A172 (cell line): ENCODE measurements at regions not wholly inside any gene's neighbourhood (a gene's known extent, or its start where the extent isn't known, plus 50 kb on each side); places are given as distances from the start of the nearest gene placed in this dataset.
"Not testable (repeated sequence)": the region's sequence is repeated elsewhere in the genome, so short reads cannot be mapped to it uniquely, and the experiment has no call there.

Source experiments
- DNase-seq: peaks from one replicate; pipeline ENCODE4 v3.0.0-alpha.2; 2015; ENCODE audit warnings: low spot score

GRCh38 chr4:84126061-84126787, 372.9 kb downstream of the NKX6-1 start:
- no peak for DNase-seq

- no peak for DNase-seq
Measured at GRCh38 chr4:84110040-84110439, 389.1 kb downstream of the NKX6-1 start.

GRCh38 chr4:84101653-84102625, 397.2 kb downstream of the NKX6-1 start:
- DNase-seq: not testable (repeated sequence)

DNA sequence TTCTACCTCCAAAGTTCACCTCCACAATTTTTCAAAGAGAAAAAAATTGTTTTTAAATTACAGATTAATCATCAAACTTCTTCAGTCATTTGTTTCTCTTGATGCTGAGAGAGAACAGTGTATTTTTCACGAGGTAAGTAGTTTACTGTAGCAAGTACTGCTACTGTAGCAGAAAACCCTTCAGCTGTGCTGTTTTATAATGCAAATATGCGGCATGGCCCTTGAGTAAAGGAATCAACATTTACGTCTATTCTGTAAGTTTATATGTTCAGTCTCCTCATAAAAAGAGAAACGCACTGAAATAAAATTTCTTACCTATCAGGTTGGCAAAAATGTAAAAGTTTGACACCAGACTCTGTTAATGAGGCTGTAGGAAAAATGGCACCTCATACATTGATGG, 399.0 kb downstream of the NKX6-1 start:
- no peak for DNase-seq

DNA sequence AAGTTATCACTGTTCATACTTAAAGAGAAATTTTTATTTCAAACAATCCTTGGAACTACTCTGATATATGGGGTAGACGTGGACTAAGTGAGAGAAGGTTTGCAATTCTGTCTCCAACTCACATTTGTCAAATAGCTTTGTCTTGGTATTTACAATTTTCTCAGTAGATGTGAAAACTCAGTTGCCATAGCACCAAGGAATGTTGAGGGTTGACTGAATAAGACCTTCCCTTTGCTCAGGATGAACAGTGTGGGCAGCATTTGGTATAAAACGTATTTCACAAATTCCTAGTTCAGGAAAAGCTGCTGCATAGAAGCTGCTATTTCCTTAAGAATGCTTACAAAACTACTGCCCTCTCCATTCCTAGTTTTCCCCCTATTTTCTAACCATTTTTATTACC, 399.5 kb downstream of the NKX6-1 start:
- no peak for DNase-seq

- DNase-seq: no peak
Measured at GRCh38 chr4:84091266-84091665, 407.8 kb downstream of the NKX6-1 start.

DNA sequence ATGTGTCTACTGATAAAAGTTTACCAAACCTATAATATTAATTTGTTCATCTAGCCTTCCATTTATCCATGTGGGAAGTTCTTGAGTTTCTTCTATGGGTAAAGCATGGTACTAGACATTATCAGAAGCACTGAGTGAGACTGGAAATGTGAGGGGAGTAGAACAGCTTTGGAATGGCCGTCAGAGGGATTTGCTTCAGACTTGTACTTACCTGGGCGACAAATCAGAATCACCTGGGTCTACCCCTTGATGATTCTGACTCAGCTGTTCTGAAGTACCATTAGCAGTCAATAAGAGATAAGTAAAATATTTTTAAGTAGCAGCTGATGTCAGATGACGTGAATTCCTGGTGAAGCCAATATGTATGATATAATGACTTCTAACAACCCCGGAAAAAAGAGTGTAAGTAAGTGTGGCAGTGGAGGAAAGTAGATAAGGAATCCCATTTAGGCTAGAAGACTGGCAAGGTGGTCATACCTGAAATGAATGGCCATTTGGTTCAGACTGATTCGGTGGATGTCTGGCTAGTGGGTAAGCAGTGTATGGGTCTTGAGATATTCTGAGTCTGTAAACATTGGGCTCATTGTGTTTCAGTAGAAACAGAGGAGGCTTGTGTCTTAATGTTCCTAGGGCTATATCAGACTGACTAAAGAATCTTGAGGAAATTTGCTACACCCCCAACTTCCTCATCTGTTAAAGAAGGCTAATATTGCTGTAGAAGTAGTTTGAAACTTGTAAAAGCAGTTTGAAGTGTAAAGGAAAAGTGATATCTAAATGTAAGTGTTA, 409.2 kb downstream of the NKX6-1 start:
- no peak for DNase-seq

DNA sequence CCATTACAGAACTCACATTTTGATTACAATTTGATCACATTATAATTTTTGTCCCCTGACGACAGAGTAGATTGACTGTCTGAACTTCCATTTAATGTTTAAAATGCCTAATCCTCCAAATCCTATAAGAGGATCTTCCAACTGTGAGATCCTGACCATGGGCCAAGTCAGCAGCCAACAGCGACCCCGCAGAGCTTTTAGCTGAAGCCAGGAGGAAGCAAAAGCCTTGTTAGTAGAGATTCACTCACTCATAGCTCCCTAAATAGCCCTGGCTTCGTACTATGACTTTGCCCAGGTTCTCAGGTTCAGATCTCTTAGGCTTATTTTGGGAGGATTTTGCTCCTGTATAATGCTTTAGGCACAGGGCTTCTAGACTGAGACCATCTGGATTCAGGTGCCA, 413.1 kb downstream of the NKX6-1 start:
- DNase-seq: no peak

DNA sequence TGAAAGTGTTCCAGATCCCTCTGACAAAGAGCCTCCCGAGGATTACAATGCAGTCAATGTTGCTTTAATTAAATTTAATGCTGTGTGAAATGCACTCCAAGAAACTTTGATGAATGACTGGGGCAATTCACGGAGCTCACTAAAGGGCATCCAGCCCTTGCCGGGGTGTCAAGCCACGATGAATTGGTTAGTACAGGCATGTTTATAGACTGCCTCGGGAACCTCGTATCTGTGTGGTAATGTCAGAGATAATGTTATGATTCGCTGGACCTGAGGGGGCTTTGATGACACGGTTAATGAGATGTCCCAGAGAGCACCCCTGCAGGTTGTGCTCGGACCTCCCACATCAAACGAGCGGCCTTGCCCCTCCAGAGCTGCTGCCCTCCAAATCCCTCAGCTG, 428.8 kb downstream of the NKX6-1 start:
- DNase-seq: no peak

DNA sequence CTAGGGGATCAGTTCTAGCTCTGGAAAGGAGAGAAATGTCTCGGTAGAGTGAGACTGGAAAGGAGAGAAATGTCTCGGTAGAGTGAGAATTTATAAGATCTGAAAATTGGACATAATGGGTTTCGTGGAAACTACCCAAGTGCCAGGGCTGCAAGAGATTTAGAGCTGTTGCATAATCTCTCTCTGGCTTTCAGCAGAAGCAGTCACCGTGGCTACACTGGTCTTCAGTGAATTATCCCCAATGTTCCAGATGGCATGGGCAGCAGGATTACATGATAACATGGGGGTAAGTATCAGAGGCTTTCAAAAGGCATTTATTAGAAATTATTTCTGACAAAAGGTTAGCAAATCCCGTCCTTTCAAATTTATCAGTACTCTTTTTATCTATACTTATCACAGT, 435.5 kb downstream of the NKX6-1 start:
- DNase-seq: no peak

DNA sequence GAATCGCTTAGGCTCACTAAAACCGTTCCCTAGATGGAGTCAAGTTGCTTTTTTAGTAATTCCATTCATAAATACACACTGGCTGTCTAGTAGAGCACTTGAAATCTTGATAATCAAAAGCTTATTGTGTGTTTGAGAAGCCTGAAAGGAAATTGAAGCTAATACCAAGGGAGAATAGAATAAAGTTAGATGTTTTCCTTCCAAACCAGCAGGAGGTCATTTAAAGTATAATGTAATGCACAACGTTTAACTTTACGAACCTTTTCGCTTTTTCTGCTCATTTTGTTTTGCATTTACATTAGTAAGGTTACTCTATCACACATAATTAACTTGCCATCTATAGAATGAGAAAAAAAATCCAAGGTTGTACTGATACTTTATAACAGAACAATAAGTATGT, 440.9 kb downstream of the NKX6-1 start:
- no peak for DNase-seq

DNA sequence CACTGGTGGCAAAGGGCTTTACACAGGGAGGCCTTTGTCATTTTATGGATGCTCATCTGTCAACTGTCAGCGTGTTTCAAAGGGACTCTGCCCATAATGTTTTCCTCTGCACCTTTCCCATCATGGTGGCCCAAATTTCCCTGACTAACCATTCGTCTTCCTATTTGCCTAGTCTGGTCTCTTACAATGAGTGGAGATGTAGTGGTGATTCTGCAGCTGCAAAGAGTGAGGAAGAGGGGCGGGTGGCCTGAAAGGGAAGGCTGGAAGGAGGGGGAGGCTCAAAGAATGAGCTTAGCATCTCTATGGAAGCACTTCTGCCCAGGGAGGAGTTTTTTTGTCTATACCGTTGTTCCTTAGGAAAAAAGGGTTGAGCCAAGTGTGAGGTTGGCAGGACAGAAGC, 447.5 kb downstream of the NKX6-1 start:
- no peak for DNase-seq

DNA sequence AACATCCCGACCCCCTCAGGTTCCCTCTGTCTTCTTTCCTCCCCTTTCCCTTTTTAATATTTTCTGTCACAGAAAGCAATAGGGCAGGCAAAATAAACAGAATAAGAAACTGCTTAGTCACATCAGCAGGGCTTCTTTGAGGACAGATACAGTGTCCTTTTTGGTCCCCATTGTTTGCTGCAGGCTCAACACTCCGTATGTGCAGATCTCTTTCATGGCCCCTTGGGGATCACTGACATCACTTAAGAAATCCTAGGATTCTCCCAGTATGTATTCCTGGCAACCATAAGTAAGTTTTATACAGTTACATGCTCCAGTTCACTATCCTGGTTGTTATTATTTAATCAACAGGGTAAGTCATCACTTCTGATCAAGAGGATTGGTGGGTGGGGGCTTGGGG, 448.0 kb downstream of the NKX6-1 start:
- DNase-seq: no peak

DNA sequence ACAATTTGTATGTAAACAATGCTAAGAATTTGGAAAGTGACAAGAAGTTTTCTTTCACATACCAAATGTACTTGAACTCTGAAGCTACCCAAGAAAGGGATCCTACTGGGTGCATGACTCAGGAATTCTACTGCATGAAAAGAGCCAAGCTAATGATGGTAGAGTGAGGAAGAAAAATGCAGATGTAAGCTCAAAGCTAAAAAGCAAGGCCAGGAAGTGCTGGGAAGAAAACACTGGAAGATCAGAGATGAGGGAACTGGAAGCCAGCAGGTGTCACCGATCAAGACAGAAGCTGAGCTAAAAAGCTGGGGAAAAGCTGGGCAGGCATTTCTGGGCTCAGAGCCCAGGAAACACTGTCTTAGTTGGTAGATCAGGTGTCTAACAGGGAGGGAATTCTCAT, 449.1 kb downstream of the NKX6-1 start:
- peak; percentile 18 for DNase-seq

DNA sequence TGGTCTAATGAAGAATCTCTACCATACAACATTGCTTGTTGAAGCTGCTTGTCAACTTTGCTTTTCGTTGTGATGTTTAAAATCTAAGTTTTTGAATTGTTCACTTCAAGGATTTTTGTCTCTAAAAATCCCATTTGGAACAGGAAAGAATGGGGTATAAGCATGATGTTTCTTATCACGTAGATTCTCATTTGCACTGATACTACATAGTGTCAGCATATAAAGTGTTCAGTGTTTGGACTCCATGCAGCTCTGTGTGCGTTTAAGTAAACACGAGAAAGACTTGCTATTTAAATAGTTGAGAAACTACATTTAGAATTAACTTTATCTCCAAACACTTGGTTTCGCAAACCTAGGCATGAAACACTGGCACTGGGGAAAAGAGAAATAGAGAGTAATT, 452.5 kb downstream of the NKX6-1 start:
- DNase-seq: no peak

DNA sequence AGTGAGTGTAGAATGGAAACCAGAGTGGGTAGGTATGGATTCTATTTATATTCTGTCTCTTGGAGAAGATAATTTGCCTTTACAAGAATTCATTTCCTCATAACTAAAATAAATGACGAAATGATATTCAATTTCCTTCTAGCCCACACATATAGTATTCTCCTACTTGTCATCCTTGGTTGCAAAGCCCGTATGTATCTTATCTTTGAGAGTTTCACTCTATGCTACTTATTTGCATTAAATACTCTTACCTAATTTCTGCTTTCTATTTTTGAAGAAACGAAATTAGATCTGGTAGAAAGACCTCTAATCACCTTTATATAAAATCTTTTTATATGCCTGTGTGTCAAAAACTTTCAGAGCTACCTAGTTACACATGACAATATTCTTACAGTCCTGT, 457.7 kb downstream of the NKX6-1 start:
- DNase-seq: no peak

- no peak for DNase-seq
Measured at GRCh38 chr4:84035568-84035967, 463.5 kb downstream of the NKX6-1 start.

- DNase-seq: no peak
Measured at GRCh38 chr4:84032372-84032771, 466.7 kb downstream of the NKX6-1 start.

GRCh38 chr4:84031401-84031800, 467.7 kb downstream of the NKX6-1 start:
- DNase-seq: no peak

DNA sequence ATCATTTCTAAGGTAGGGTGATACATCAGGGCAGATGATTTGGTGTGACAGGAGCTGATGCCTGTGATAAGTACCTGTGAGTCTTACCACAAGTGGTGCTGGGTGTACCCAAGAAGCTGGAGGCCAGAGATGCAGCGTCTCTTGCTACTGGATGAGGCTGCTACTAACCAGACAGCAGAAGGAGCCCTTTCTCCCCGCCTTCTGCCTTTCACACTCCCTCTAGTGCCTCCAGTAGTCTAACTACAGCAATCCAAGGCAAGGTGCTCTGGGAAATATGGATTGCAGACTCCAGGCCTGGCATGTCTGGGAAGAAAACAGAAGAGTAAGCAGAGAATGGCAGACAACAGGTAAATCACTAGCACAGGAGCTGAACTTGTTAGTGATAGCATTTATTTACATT, 470.8 kb downstream of the NKX6-1 start:
- DNase-seq: no peak

GRCh38 chr4:84024405-84024804, 474.7 kb downstream of the NKX6-1 start:
- DNase-seq: no peak

DNA sequence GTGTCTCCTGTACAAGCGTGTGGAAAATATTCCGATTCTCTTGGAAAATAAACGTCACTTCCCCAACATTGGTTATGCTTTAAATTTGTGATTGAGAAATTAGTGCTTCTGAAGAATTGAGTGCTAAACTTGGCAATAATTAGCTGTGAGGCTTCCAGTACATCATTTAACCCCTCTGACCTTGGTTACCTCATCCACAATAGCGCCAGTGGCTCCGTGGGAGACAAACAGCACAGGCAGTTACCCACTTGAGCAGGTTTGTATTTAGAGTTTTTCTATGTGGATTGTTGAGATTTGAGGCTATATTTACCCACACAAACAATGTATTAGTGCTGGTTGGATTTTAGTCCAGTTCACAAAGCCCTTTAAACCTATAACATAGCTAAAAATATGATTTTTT, 476.5 kb downstream of the NKX6-1 start:
- DNase-seq: no peak
